Panc1 (cell line): ENCODE measurements at regions not wholly inside any gene's neighbourhood (a gene's known extent, or its start where the extent isn't known, plus 50 kb on each side); places are given as distances from the start of the nearest gene placed in this dataset.

Source experiments
- ATAC-seq: fragments of 200-7000 bp; cut with Tn5 transposase; 2 replicates; pipeline ENCODE4 v1.9.1; 2020; ENCODE audit warnings: mild to moderate bottlenecking, moderate library complexity
- BruUV-seq: library from RNA; stranded (reverse); fragments of 400-500 nt; replicated peaks from 2 replicates; lab custom pipeline; 2021; lab: Mats Ljungman, UMichigan
- CTCF ChIA-PET: fragments of 300-600 bp; sonication (Branson Sonifier 250); formaldehyde crosslinking; loops from one replicate; lab custom pipeline; 2022; ENCODE audit warnings: antibody characterized with exemption; lab: Charles Lee
- POLR2A ChIA-PET: fragments of 300-600 bp; sonication (Branson Sonifier 250); formaldehyde crosslinking; loops from one replicate; lab custom pipeline; 2022; ENCODE audit warnings: antibody characterized with exemption; lab: Charles Lee
- DNase-seq: peaks from one replicate; pipeline ENCODE4 v3.0.0-alpha.2; 2010; ENCODE audit warnings: low read depth, low spot score
- H3K27ac ChIP-seq: 2 replicates; pipeline ENCODE4 v1.5.1; 2011; ENCODE audit warnings: mild to moderate bottlenecking, low read length, inconsistent platforms
- H3K27me3 ChIP-seq: fragments of 200-500 bp; sonication (Bioruptor generic); 2 replicates; pipeline ENCODE4 v1.6.0; 2014; ENCODE audit warnings: low read length, inconsistent platforms; ENCODE audit not compliant: control insufficient read depth, insufficient read depth
- H3K36me3 ChIP-seq: fragments of 200-500 bp; sonication (Bioruptor generic); 2 replicates; pipeline ENCODE4 v1.5.1; 2014; ENCODE audit warnings: inconsistent platforms, mild to moderate bottlenecking, low read length, moderate library complexity; ENCODE audit not compliant: control insufficient read depth, insufficient read depth
- H3K4me1 ChIP-seq: 2 replicates; pipeline ENCODE4 v1.5.1; 2011; ENCODE audit warnings: inconsistent platforms, mild to moderate bottlenecking, low read length, moderate library complexity; ENCODE audit not compliant: control insufficient read depth, insufficient read depth
- H3K4me3 ChIP-seq, 2 experiments: 2 replicates each; pipeline ENCODE4 v1.5.1; 2011 to 2012; ENCODE audit warnings: low read depth in 2 of 2, low read length in 2 of 2, mild to moderate bottlenecking in 2 of 2, inconsistent platforms in 1 of 2, moderate library complexity in 1 of 2
- H3K9me3 ChIP-seq: fragments of 200-500 bp; sonication (Bioruptor generic); 2 replicates; pipeline ENCODE4 v1.5.1; 2014; ENCODE audit warnings: low read depth, mild to moderate bottlenecking, inconsistent platforms, low read length, moderate library complexity; ENCODE audit not compliant: control insufficient read depth, insufficient read depth
- CTCF ChIP-seq: fragments of 450-650 bp; IDR thresholded peaks from 2 replicates; pipeline ENCODE4 v1.5.1; 2017; ENCODE audit warnings: mild to moderate bottlenecking
- POLR2AphosphoS5 ChIP-seq: IDR thresholded peaks from 2 replicates; pipeline ENCODE4 v1.6.1; 2012; ENCODE audit warnings: mild to moderate bottlenecking, low read depth, low read length, moderate library complexity
- REST ChIP-seq, 2 experiments: IDR thresholded peaks; 2 replicates each; pipeline ENCODE4 v1.6.1; 2011 to 2012; ENCODE audit warnings: low read depth in 2 of 2, control low read depth in 1 of 2, low read length in 1 of 2, mild to moderate bottlenecking in 1 of 2, moderate library complexity in 1 of 2; ENCODE audit not compliant: insufficient read depth in 1 of 2
- SIN3A ChIP-seq: IDR thresholded peaks from 2 replicates; pipeline ENCODE4 v1.6.1; 2012; ENCODE audit warnings: low read depth, mild to moderate bottlenecking, low read length, moderate library complexity, borderline replicate concordance; ENCODE audit not compliant: insufficient read depth
- TCF7L2 ChIP-seq: IDR thresholded peaks from 2 replicates; pipeline ENCODE4 v1.6.1; 2011; ENCODE audit warnings: mild to moderate bottlenecking, low read depth, low read length, inconsistent platforms
- in situ Hi-C: cut with HindIII; loops from 2 replicates; pipeline ENCODE4 v1.10.0; 2016; ENCODE audit warnings: low sequenced_read_pairs, low pct_unique_long_range_greater_than_20kb
- intact Hi-C: fragments of 100-400 bp; cut with micrococcal nuclease; formaldehyde crosslinking; loops from one replicate; pipeline ENCODE4 v1.10.0; 2022; ENCODE audit not compliant: unreplicated experiment

- Histone ChIP-seq H3K4me1 (no peaks in the 10 kb centered on the region), H3K9me3 (no peaks in the 10 kb centered on the region), H3K4me3 (no peak overlapping the region), H3K36me3 (no peaks in the 10 kb centered on the region), H3K27ac (no peak overlapping the region), H3K27me3 (no peaks in the 10 kb centered on the region)
- no peak for DNase-seq
- no peak for ATAC-seq
- intact Hi-C loops (no loop called here), in situ Hi-C loops (no loop called here)
- CTCF ChIA-PET, result no interaction called here
- BruUV-seq, result no TSS peak
- POLR2A ChIA-PET, result no interaction called here
- TF ChIP-seq POLR2AphosphoS5 (no peak), TCF7L2 (no peak), SIN3A (no peak), CTCF (no peak), REST (IDR thresholded peaks at IDR 0.05; ENCODE audit: insufficient read depth in 1 of 2, low read depth in 2 of 2, low read length in 1 of 2) (no peak)
These were observed 303.0 kb downstream of the NUAK1 start for GRCh38 chr12:105835580-105836241.

- in situ Hi-C loops, result no loop called here
- Histone ChIP-seq H3K4me1 (no peaks in the 10 kb centered on the region), H3K27ac (no peak overlapping the region), H3K27me3 (no peaks in the 10 kb centered on the region), H3K9me3 (no peaks in the 10 kb centered on the region), H3K36me3 (no peaks in the 10 kb centered on the region), H3K4me3 (no peak overlapping the region)
- intact Hi-C loops, result no loop called here
- ATAC-seq (no peak), DNase-seq (no peak)
- POLR2A ChIA-PET, result no interaction called here
- BruUV-seq, result no TSS peak
- no peak for TF ChIP-seq POLR2AphosphoS5
- no peak for TF ChIP-seq SIN3A
- TF ChIP-seq CTCF, result no peak
- no peak for TF ChIP-seq REST (IDR thresholded peaks at IDR 0.05; ENCODE audit: insufficient read depth in 1 of 2, low read depth in 2 of 2, low read length in 1 of 2)
- CTCF ChIA-PET, result no interaction called here
These were observed 302.5 kb downstream of the NUAK1 start for GRCh38 chr12:105836242-105836622.
